RWPE2 (cell line): ENCODE measurements at regions not wholly inside any gene's neighbourhood (a gene's known extent, or its start where the extent isn't known, plus 50 kb on each side); places are given as distances from the start of the nearest gene placed in this dataset.

Source experiments
- ATAC-seq: fragments of 200-7000 bp; cut with Tn5 transposase; 3 replicates; pipeline ENCODE4 v1.9.1; 2021; ENCODE audit warnings: low read depth
- DNase-seq: peaks from one replicate; pipeline ENCODE4 v3.0.0-alpha.2; 2020; ENCODE audit warnings: low spot score
- H3K27ac ChIP-seq: fragments of 450-650 bp; 2 replicates; pipeline ENCODE4 v1.5.1; 2017; ENCODE audit warnings: mild to moderate bottlenecking; ENCODE audit not compliant: poor library complexity, severe bottlenecking
- H3K27me3 ChIP-seq: fragments of 250-450 bp; sonication (Bioruptor Pico); 2 replicates; pipeline ENCODE4 v1.5.1; 2021; ENCODE audit warnings: mild to moderate bottlenecking, moderate library complexity; ENCODE audit not compliant: insufficient read depth, poor library complexity, severe bottlenecking
- H3K36me3 ChIP-seq: fragments of 250-450 bp; sonication (Bioruptor Pico); 2 replicates; pipeline ENCODE4 v1.5.1; 2020; ENCODE audit warnings: low read depth, mild to moderate bottlenecking, moderate library complexity
- H3K4me1 ChIP-seq: fragments of 250-450 bp; sonication (Bioruptor Pico); 2 replicates; pipeline ENCODE4 v1.5.1; 2021; ENCODE audit warnings: mild to moderate bottlenecking, moderate library complexity; ENCODE audit not compliant: insufficient read depth, poor library complexity, severe bottlenecking
- H3K4me3 ChIP-seq: fragments of 250-450 bp; sonication (Bioruptor Pico); 2 replicates; pipeline ENCODE4 v1.5.1; 2021; ENCODE audit warnings: mild to moderate bottlenecking, moderate library complexity; ENCODE audit not compliant: severe bottlenecking
- H3K9me3 ChIP-seq: fragments of 250-450 bp; sonication (Bioruptor Pico); 2 replicates; pipeline ENCODE4 v1.5.1; 2021; ENCODE audit warnings: mild to moderate bottlenecking, moderate library complexity; ENCODE audit not compliant: severe bottlenecking
- CTCF ChIP-seq: fragments of 450-650 bp; IDR thresholded peaks from one replicate; pipeline ENCODE4 v1.5.1; 2017; ENCODE audit warnings: mild to moderate bottlenecking, moderate library complexity; ENCODE audit not compliant: poor library complexity, severe bottlenecking

DNA sequence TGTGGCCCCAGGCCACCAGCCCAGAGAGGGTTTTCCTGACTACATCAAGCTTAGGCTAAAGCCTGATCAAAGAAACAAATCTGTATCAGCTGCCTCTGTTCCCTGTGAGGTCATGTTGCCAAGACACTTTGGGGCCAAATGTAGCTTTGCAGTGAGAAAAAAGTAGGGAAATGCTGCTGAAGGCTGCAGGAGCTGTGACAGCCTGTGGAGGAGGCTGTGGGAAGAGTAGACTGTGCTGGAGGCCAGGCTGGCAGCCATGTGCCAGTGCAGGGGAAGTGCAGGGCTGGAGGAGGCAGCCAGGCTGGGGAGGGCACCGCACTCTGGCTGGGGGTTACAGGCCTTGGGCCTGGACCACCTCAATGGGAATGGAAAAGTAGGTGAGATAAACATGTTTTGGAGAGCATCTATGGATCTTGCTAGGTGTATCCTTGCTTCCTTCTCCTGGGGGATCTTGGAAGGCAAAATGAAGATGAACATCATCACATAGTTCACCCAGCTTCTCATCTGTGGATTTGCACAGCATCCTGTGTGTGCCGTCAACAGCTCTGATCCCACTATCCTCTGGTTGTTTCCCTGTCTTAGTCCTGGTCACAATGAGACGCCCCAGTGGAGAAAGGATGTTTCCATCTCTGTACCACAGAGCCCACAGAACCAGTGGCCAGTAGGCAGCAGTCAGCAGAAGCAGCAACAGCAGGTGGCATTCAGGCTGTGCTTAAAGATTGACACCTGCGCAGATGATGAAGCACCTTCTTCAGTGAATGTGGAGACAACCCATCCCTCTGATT is 103.8 kb upstream of the COPS8 start:
- DNase-seq: no peak
- H3K27ac ChIP-seq: no peak overlapping the region
- H3K9me3 ChIP-seq: no peaks in the 10 kb centered on the region
- no peaks in the 10 kb centered on the region for H3K36me3 ChIP-seq
- TF ChIP-seq CTCF: no peak
- no peaks in the 10 kb centered on the region for H3K27me3 ChIP-seq
- no peaks in the 10 kb centered on the region for H3K4me1 ChIP-seq
- H3K4me3 ChIP-seq: no peak overlapping the region
- no peak for ATAC-seq

- DNase-seq (no peak), ATAC-seq (no peak)
- no peak for TF ChIP-seq CTCF
- H3K36me3 ChIP-seq: no peaks in the 10 kb centered on the region
- no peaks in the 10 kb centered on the region for H3K9me3 ChIP-seq
- H3K4me1 ChIP-seq: no peaks in the 10 kb centered on the region
- no peaks in the 10 kb centered on the region for H3K27me3 ChIP-seq
- no peak overlapping the region for H3K4me3 ChIP-seq
- no peak overlapping the region for H3K27ac ChIP-seq
These were observed 102.8 kb upstream of the COPS8 start for GRCh38 chr2:236982693-236983455.

GRCh38 chr2:236984046-236984445 is 101.6 kb upstream of the COPS8 start:
- H3K4me3 ChIP-seq: no peak overlapping the region
- H3K27ac ChIP-seq: no peak overlapping the region
- ATAC-seq (no peak), DNase-seq (no peak)
- H3K36me3 ChIP-seq: no peaks in the 10 kb centered on the region
- no peaks in the 10 kb centered on the region for H3K27me3 ChIP-seq
- no peaks in the 10 kb centered on the region for H3K4me1 ChIP-seq
- H3K9me3 ChIP-seq: no peaks in the 10 kb centered on the region
- no peak for TF ChIP-seq CTCF

GRCh38 chr2:236985761-236986339 is 99.8 kb upstream of the COPS8 start:
- H3K4me3 ChIP-seq: no peak overlapping the region
- H3K27me3 ChIP-seq: no peaks in the 10 kb centered on the region
- ATAC-seq (no peak), DNase-seq (no peak)
- no peaks in the 10 kb centered on the region for H3K9me3 ChIP-seq
- TF ChIP-seq CTCF: no peak
- H3K27ac ChIP-seq: no peak overlapping the region
- H3K4me1 ChIP-seq: no peaks in the 10 kb centered on the region
- H3K36me3 ChIP-seq: no peaks in the 10 kb centered on the region
